ENCODE measurements at regions not wholly inside any gene's neighbourhood (a gene's known extent, or its start where the extent isn't known, plus 50 kb on each side); places are given as distances from the start of the nearest gene placed in this dataset.

GRCh38 chrX:95367286-95367685 lies 1317.4 kb upstream of the DIAPH2 start:
- intact Hi-C loops (cut with DNase I): no loop called here
- H3K4me1 ChIP-seq: no peaks in the 10 kb centered on the region
- no peak for DNase-seq (ENCODE audit: extremely low spot score in 2 of 2)
- H3K27me3 ChIP-seq: no peaks in the 10 kb centered on the region
- no peak overlapping the region for H3K4me3 ChIP-seq
- no peaks in the 10 kb centered on the region for H3K36me3 ChIP-seq
- no peaks in the 10 kb centered on the region for H3K9me3 ChIP-seq
- no peak overlapping the region for H3K27ac ChIP-seq
- TF ChIP-seq POLR2A (IDR thresholded peaks at IDR 0.05): no peak
- TF ChIP-seq POLR2AphosphoS5 (IDR thresholded peaks at IDR 0.05; ENCODE audit: insufficient read depth in 1 of 2, low read depth in 1 of 2): no peak
- no peak for TF ChIP-seq CTCF (IDR thresholded peaks at IDR 0.05)

- Histone ChIP-seq H3K9me3 (no peaks in the 10 kb centered on the region), H3K27ac (no peak overlapping the region)
- intact Hi-C loops (cut with DNase I): no loop called here
Observed at GRCh38 chrX:95382799-95383198, 1301.8 kb upstream of the DIAPH2 start.

GRCh38 chrX:95383778-95384177 lies 1300.9 kb upstream of the DIAPH2 start:
- H3K36me3 ChIP-seq: no peaks in the 10 kb centered on the region
- TF ChIP-seq POLR2AphosphoS5 (IDR thresholded peaks at IDR 0.05; ENCODE audit: insufficient read depth in 1 of 2, low read depth in 1 of 2) (no peak), POLR2A (IDR thresholded peaks at IDR 0.05) (no peak), CTCF (IDR thresholded peaks at IDR 0.05) (no peak)
- H3K9me3 ChIP-seq: no peaks in the 10 kb centered on the region
- intact Hi-C loops (cut with DNase I): no loop called here
- H3K4me3 ChIP-seq: no peak overlapping the region
- H3K27me3 ChIP-seq: no peaks in the 10 kb centered on the region
- H3K27ac ChIP-seq: no peak overlapping the region
- H3K4me1 ChIP-seq: no peaks in the 10 kb centered on the region
- no peak for DNase-seq (ENCODE audit: extremely low spot score in 2 of 2)

More at GRCh38 chrX:95382799-95383198, 1301.8 kb upstream of the DIAPH2 start:
- Histone ChIP-seq H3K36me3 (no peaks in the 10 kb centered on the region), H3K27me3 (no peaks in the 10 kb centered on the region), H3K4me3 (no peak overlapping the region), H3K4me1 (no peaks in the 10 kb centered on the region)
- no peak for DNase-seq (ENCODE audit: extremely low spot score in 2 of 2)
- no peak for TF ChIP-seq POLR2A (IDR thresholded peaks at IDR 0.05)
- no peak for TF ChIP-seq POLR2AphosphoS5 (IDR thresholded peaks at IDR 0.05; ENCODE audit: insufficient read depth in 1 of 2, low read depth in 1 of 2)
- no peak for TF ChIP-seq CTCF (IDR thresholded peaks at IDR 0.05)

GRCh38 chrX:95427389-95427788 lies 1257.3 kb upstream of the DIAPH2 start:
- no peak for DNase-seq (ENCODE audit: extremely low spot score in 2 of 2)
- TF ChIP-seq CTCF (IDR thresholded peaks at IDR 0.05) (no peak), POLR2AphosphoS5 (IDR thresholded peaks at IDR 0.05; ENCODE audit: insufficient read depth in 1 of 2, low read depth in 1 of 2) (no peak), POLR2A (IDR thresholded peaks at IDR 0.05) (no peak)
- H3K27me3 ChIP-seq: no peaks in the 10 kb centered on the region
- no peaks in the 10 kb centered on the region for H3K36me3 ChIP-seq
- intact Hi-C loops (cut with DNase I): no loop called here
- no peaks in the 10 kb centered on the region for H3K9me3 ChIP-seq
- H3K27ac ChIP-seq: no peak overlapping the region
- no peaks in the 10 kb centered on the region for H3K4me1 ChIP-seq
- H3K4me3 ChIP-seq: no peak overlapping the region

GRCh38 chrX:95435198-95435597 lies 1249.4 kb upstream of the DIAPH2 start:
- Histone ChIP-seq H3K4me1 (no peaks in the 10 kb centered on the region), H3K9me3 (no peaks in the 10 kb centered on the region), H3K4me3 (no peak overlapping the region), H3K36me3 (no peaks in the 10 kb centered on the region), H3K27ac (no peak overlapping the region), H3K27me3 (no peaks in the 10 kb centered on the region)
- intact Hi-C loops (cut with DNase I): no loop called here
- TF ChIP-seq CTCF (IDR thresholded peaks at IDR 0.05) (no peak), POLR2A (IDR thresholded peaks at IDR 0.05) (no peak), POLR2AphosphoS5 (IDR thresholded peaks at IDR 0.05; ENCODE audit: insufficient read depth in 1 of 2, low read depth in 1 of 2) (no peak)
- no peak for DNase-seq (ENCODE audit: extremely low spot score in 2 of 2)
